ENCODE measurements at regions not wholly inside any gene's neighbourhood (a gene's known extent, or its start where the extent isn't known, plus 50 kb on each side); places are given as distances from the start of the nearest gene placed in this dataset.

GRCh38 chr10:35888400-35888799 is 246.3 kb upstream of the FZD8 start:
- Histone ChIP-seq H2AK5ac (ENCODE audit: low read depth, low read length) (no peak overlapping the region), H3K27me3 (ENCODE audit: control insufficient read depth, insufficient read depth, low read length) (no peaks in the 10 kb centered on the region), H4K20me1 (ENCODE audit: insufficient read depth, low read length) (no peaks in the 10 kb centered on the region), H3K9me1 (ENCODE audit: insufficient read depth, low read length) (peaks cover 6% of the 10 kb centered on the region; the same call in 1 of the 2 replicates), H3K4ac (ENCODE audit: low read depth, low read length) (no peak overlapping the region), H3K9ac (ENCODE audit: low read depth, low read length) (no peak overlapping the region), H3K18ac (ENCODE audit: low read depth, low read length) (no peak overlapping the region), H3K27ac (ENCODE audit: insufficient read depth, low read length) (no peak overlapping the region), H2BK15ac (ENCODE audit: low read depth, low read length) (no peak overlapping the region), H3K36me3 (ENCODE audit: control insufficient read depth, insufficient read depth, low read length) (no peaks in the 10 kb centered on the region), H3K4me3 (ENCODE audit: insufficient read depth, low read depth, low read length) (no peak overlapping the region), H3K79me1 (ENCODE audit: low read depth in 1 of 2, low read length in 2 of 2) (no peaks in the 10 kb centered on the region), H3K56ac (ENCODE audit: extremely low read depth, insufficient read depth, low read length) (no peak overlapping the region), H4K91ac (ENCODE audit: insufficient read depth, low read depth, low read length) (no peak overlapping the region), H2BK120ac (ENCODE audit: low read depth, low read length) (no peak overlapping the region), H3K9me3 (ENCODE audit: control insufficient read depth, insufficient read depth, low read length) (no peaks in the 10 kb centered on the region), H2BK5ac (ENCODE audit: low read depth, low read length, poor library complexity, severe bottlenecking) (no peak overlapping the region), H2AFZ (replicated peaks; ENCODE audit: low read length, poor library complexity) (no peak overlapping the region), H3K4me2 (ENCODE audit: low read depth, low read length) (no peak overlapping the region), H3K23ac (ENCODE audit: low read depth, low read length) (no peak overlapping the region), H3K4me1 (ENCODE audit: control insufficient read depth, insufficient read depth, low read length) (peaks cover 19% of the 10 kb centered on the region), H4K5ac (ENCODE audit: low read depth, low read length) (no peak overlapping the region), H2BK20ac (ENCODE audit: low read depth, low read length) (no peak overlapping the region), H4K8ac (ENCODE audit: low read depth in 2 of 2, low read length in 2 of 2) (no peak overlapping the region), H2AK9ac (replicated peaks; ENCODE audit: low read depth, low read length, poor library complexity) (no peak overlapping the region), H3K14ac (replicated peaks; ENCODE audit: low read depth, low read length) (no peak overlapping the region)
- no TSS peak for BruUV-seq (replicated peaks)
- dilution Hi-C loops (cut with HindIII; ENCODE audit: low sequenced_read_pairs, unreplicated experiment) (no loop called here), in situ Hi-C loops (cut with MboI; ENCODE audit: low sequenced_read_pairs) (no loop called here), intact Hi-C loops (cut with micrococcal nuclease) (no loop called here)
- ATAC-seq (ENCODE audit: low read depth) (no peak), DNase-seq (no peak)
- TF ChIP-seq, protein P1, sequence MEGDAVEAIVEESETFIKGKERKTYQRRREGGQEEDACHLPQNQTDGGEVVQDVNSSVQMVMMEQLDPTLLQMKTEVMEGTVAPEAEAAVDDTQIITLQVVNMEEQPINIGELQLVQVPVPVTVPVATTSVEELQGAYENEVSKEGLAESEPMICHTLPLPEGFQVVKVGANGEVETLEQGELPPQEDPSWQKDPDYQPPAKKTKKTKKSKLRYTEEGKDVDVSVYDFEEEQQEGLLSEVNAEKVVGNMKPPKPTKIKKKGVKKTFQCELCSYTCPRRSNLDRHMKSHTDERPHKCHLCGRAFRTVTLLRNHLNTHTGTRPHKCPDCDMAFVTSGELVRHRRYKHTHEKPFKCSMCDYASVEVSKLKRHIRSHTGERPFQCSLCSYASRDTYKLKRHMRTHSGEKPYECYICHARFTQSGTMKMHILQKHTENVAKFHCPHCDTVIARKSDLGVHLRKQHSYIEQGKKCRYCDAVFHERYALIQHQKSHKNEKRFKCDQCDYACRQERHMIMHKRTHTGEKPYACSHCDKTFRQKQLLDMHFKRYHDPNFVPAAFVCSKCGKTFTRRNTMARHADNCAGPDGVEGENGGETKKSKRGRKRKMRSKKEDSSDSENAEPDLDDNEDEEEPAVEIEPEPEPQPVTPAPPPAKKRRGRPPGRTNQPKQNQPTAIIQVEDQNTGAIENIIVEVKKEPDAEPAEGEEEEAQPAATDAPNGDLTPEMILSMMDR (conservative IDR thresholded peaks at IDR 0.05; ENCODE audit: low read depth, low read length), result no peak
- no peak for TF ChIP-seq FOS (IDR thresholded peaks at IDR 0.05; ENCODE audit: low read depth, low read length)
- TF ChIP-seq RAD21 (IDR thresholded peaks at IDR 0.05; ENCODE audit: low read length), result no peak
- no peak for TF ChIP-seq RFX5 (IDR thresholded peaks at IDR 0.05; ENCODE audit: low read depth, low read length)
- no peak for TF ChIP-seq CEBPB (IDR thresholded peaks at IDR 0.05; ENCODE audit: low read depth, low read length)
- TF ChIP-seq RCOR1 (IDR thresholded peaks at IDR 0.05; ENCODE audit: insufficient replicate concordance, low read length), result no peak
- no peak for TF ChIP-seq NFE2L2 (IDR thresholded peaks at IDR 0.05; ENCODE audit: low read depth, low read length)
- TF ChIP-seq MAFK (IDR thresholded peaks at IDR 0.05; ENCODE audit: low read depth, low read length), result no peak
- TF ChIP-seq SMC3 (IDR thresholded peaks at IDR 0.05; ENCODE audit: low read depth, low read length), result no peak
- no peak for TF ChIP-seq MXI1 (IDR thresholded peaks at IDR 0.05; ENCODE audit: borderline replicate concordance, low read depth, low read length)
- TF ChIP-seq, protein P2, sequence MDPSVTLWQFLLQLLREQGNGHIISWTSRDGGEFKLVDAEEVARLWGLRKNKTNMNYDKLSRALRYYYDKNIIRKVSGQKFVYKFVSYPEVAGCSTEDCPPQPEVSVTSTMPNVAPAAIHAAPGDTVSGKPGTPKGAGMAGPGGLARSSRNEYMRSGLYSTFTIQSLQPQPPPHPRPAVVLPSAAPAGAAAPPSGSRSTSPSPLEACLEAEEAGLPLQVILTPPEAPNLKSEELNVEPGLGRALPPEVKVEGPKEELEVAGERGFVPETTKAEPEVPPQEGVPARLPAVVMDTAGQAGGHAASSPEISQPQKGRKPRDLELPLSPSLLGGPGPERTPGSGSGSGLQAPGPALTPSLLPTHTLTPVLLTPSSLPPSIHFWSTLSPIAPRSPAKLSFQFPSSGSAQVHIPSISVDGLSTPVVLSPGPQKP (IDR thresholded peaks at IDR 0.05; ENCODE audit: borderline replicate concordance, low read depth, low read length), result no peak
- TF ChIP-seq POLR2A (IDR thresholded peaks at IDR 0.05; ENCODE audit: low read depth, low read length), result no peak
- TF ChIP-seq MAZ (IDR thresholded peaks at IDR 0.05; ENCODE audit: borderline replicate concordance, low read depth, low read length), result no peak
- no peak for TF ChIP-seq BHLHE40 (IDR thresholded peaks at IDR 0.05; ENCODE audit: low read depth, low read length)
- no peak for TF ChIP-seq CHD1 (IDR thresholded peaks at IDR 0.05; ENCODE audit: low read depth, low read length)
- TF ChIP-seq, protein P3, sequence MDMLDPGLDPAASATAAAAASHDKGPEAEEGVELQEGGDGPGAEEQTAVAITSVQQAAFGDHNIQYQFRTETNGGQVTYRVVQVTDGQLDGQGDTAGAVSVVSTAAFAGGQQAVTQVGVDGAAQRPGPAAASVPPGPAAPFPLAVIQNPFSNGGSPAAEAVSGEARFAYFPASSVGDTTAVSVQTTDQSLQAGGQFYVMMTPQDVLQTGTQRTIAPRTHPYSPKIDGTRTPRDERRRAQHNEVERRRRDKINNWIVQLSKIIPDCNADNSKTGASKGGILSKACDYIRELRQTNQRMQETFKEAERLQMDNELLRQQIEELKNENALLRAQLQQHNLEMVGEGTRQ (IDR thresholded peaks at IDR 0.05; ENCODE audit: low read depth, low read length), result no peak
- whole genome bisulfite sequencing, 2 experiments (ENCODE audit: extremely low coverage in 2 of 2, insufficient read length in 1 of 2), result no CpG with 5 or more reads among the region's 5 CpGs
- ChIA-PET CTCF (no interaction called here), POLR2A (ENCODE audit: unreplicated experiment) (no interaction called here)

All from IMR-90 (cell line).